ENCODE measurements at regions not wholly inside any gene's neighbourhood (a gene's known extent, or its start where the extent isn't known, plus 50 kb on each side); places are given as distances from the start of the nearest gene placed in this dataset.
"Not testable (repeated sequence)": the region's sequence is repeated elsewhere in the genome, so short reads cannot be mapped to it uniquely, and the experiment has no call there.

- no peak for DNase-seq
These were observed 1546.3 kb upstream of the TENM4 start for GRCh38 chr11:80987171-80987570.

GRCh38 chr11:80986421-80987074 lies 1545.7 kb upstream of the TENM4 start:
- DNase-seq = no peak

GRCh38 chr11:80980227-80980626 lies 1539.4 kb upstream of the TENM4 start:
- DNase-seq = no peak

- DNase-seq = no peak
These were observed 1533.0 kb upstream of the TENM4 start for GRCh38 chr11:80973786-80974185.

GRCh38 chr11:80970037-80970436 lies 1529.2 kb upstream of the TENM4 start:
- no peak for DNase-seq

- DNase-seq = no peak
These were observed 1526.8 kb upstream of the TENM4 start for GRCh38 chr11:80967649-80968048.

GRCh38 chr11:80960381-80961029 lies 1519.7 kb upstream of the TENM4 start:
- DNase-seq = no peak

- DNase-seq = no peak
These were observed 1518.9 kb upstream of the TENM4 start for GRCh38 chr11:80959751-80960150.

- DNase-seq = no peak
These were observed 1518.2 kb upstream of the TENM4 start for GRCh38 chr11:80958987-80959386.

GRCh38 chr11:80958361-80958760 lies 1517.5 kb upstream of the TENM4 start:
- no peak for DNase-seq

GRCh38 chr11:80955588-80955987 lies 1514.8 kb upstream of the TENM4 start:
- no peak for DNase-seq

GRCh38 chr11:80948781-80949180 lies 1508.0 kb upstream of the TENM4 start:
- no peak for DNase-seq

- DNase-seq = no peak
These were observed 1503.9 kb upstream of the TENM4 start for GRCh38 chr11:80944758-80945157.

- DNase-seq = no peak
These were observed 1502.4 kb upstream of the TENM4 start for GRCh38 chr11:80943226-80943625.

- no peak for DNase-seq
These were observed 1497.0 kb upstream of the TENM4 start for GRCh38 chr11:80937842-80938241.

- no peak for DNase-seq
These were observed 1489.2 kb upstream of the TENM4 start for GRCh38 chr11:80930038-80930437.

GRCh38 chr11:80929031-80929805 lies 1488.4 kb upstream of the TENM4 start:
- no peak for DNase-seq

GRCh38 chr11:80925321-80925720 lies 1484.5 kb upstream of the TENM4 start:
- DNase-seq = no peak

- DNase-seq = not testable (repeated sequence)
These were observed 1480.5 kb upstream of the TENM4 start for GRCh38 chr11:80921310-80921709.

GRCh38 chr11:80916173-80916798 lies 1475.5 kb upstream of the TENM4 start:
- DNase-seq = no peak

GRCh38 chr11:80914311-80914710 lies 1473.5 kb upstream of the TENM4 start:
- no peak for DNase-seq

GRCh38 chr11:80911666-80912065 lies 1470.8 kb upstream of the TENM4 start:
- no peak for DNase-seq

GRCh38 chr11:80900265-80900664 lies 1459.4 kb upstream of the TENM4 start:
- DNase-seq = no peak

- no peak for DNase-seq
These were observed 1458.6 kb upstream of the TENM4 start for GRCh38 chr11:80899381-80899780.

All from activated effector memory CD4-positive, alpha-beta T cell treated with anti-CD3 and anti-CD28 coated beads, Interleukin-2, amount 50 U/mL, for 16 hours (primary cell).